ENCODE measurements at regions not wholly inside any gene's neighbourhood (a gene's known extent, or its start where the extent isn't known, plus 50 kb on each side); places are given as distances from the start of the nearest gene placed in this dataset.
"Not testable (repeated sequence)": the region's sequence is repeated elsewhere in the genome, so short reads cannot be mapped to it uniquely, and the experiment has no call there.

- DNase-seq (ENCODE audit: low read depth): no peak
These were observed 94.8 kb downstream of the MYCN start for GRCh38 chr2:16034975-16035746.

- DNase-seq (ENCODE audit: low read depth): no peak
These were observed 94.0 kb downstream of the MYCN start for GRCh38 chr2:16034151-16034974.

GRCh38 chr2:16033032-16033293 is 92.6 kb downstream of the MYCN start:
- DNase-seq (ENCODE audit: low read depth): no peak

- DNase-seq (ENCODE audit: low read depth): no peak
These were observed 92.1 kb downstream of the MYCN start for GRCh38 chr2:16032282-16033031.

GRCh38 chr2:16031848-16032159 is 91.5 kb downstream of the MYCN start:
- no peak for DNase-seq (ENCODE audit: low read depth)

- no peak for DNase-seq (ENCODE audit: low read depth)
These were observed 90.9 kb downstream of the MYCN start for GRCh38 chr2:16031058-16031847.

GRCh38 chr2:16030206-16031057 is 90.1 kb downstream of the MYCN start:
- no peak for DNase-seq (ENCODE audit: low read depth)

- DNase-seq (ENCODE audit: low read depth): no peak
These were observed 88.3 kb downstream of the MYCN start for GRCh38 chr2:16028644-16029043.

- DNase-seq (ENCODE audit: low read depth): no peak
These were observed 86.6 kb downstream of the MYCN start for GRCh38 chr2:16026816-16027501.

GRCh38 chr2:16025876-16026640 is 85.7 kb downstream of the MYCN start:
- no peak for DNase-seq (ENCODE audit: low read depth)

GRCh38 chr2:16025211-16025875 is 85.0 kb downstream of the MYCN start:
- DNase-seq (ENCODE audit: low read depth): no peak

GRCh38 chr2:16024628-16025027 is 84.3 kb downstream of the MYCN start:
- not testable (repeated sequence) for DNase-seq (ENCODE audit: low read depth)

GRCh38 chr2:16023506-16024360 is 83.4 kb downstream of the MYCN start:
- no peak for DNase-seq (ENCODE audit: low read depth)

- no peak for DNase-seq (ENCODE audit: low read depth)
These were observed 82.3 kb downstream of the MYCN start for GRCh38 chr2:16022548-16023240.

GRCh38 chr2:16021611-16022363 is 81.4 kb downstream of the MYCN start:
- DNase-seq (ENCODE audit: low read depth): no peak

GRCh38 chr2:16020389-16021008 is 80.1 kb downstream of the MYCN start:
- no peak for DNase-seq (ENCODE audit: low read depth)

All from activated T-helper 1 cell treated with Interleukin-2 at 50 U/mL for 16 hours (primary cell).